Endothelial cell of umbilical vein (primary cell): ENCODE measurements at regions not wholly inside any gene's neighbourhood (a gene's known extent, or its start where the extent isn't known, plus 50 kb on each side); places are given as distances from the start of the nearest gene placed in this dataset.

Experiments
- BruUV-seq: library from RNA; stranded (reverse); fragments of 400-500 nt; replicated peaks from 2 replicates; lab custom pipeline; 2021; lab: Mats Ljungman, UMichigan
- CTCF ChIA-PET: fragments of 300-600, 350-600 bp; sonication (Branson Sonifier 250); formaldehyde crosslinking; loops from one replicate; lab custom pipeline; 2021; ENCODE audit warnings: antibody characterized with exemption, inconsistent platforms; lab: Charles Lee
- POLR2A ChIA-PET: fragments of 300-600, 350-600 bp; sonication (Branson Sonifier 250); formaldehyde crosslinking; loops from one replicate; lab custom pipeline; 2021; ENCODE audit warnings: antibody characterized with exemption, inconsistent platforms; lab: Charles Lee
- DNase-seq: peaks from one replicate; pipeline ENCODE4 v3.0.0-alpha.2; 2011; ENCODE audit warnings: low read depth, low spot score
- FAIRE-seq: peaks from 2 replicates; lab custom pipeline; 2011; peaks lifted over from hg19 to GRCh38; lab: Jason Lieb, UNC
- H2AFZ ChIP-seq: 2 replicates; pipeline ENCODE4 v1.6.0; 2012; ENCODE audit warnings: low read depth, low read length, control low read depth, inconsistent platforms
- H3K27ac ChIP-seq: 2 replicates; pipeline ENCODE4 v1.5.1; 2011; ENCODE audit warnings: low read depth, mild to moderate bottlenecking, control low read depth, low read length, moderate library complexity; ENCODE audit not compliant: insufficient read depth
- H3K27me3 ChIP-seq, 2 experiments: 2 replicates each; pipeline versions ENCODE4 v1.6.0 to v1.6.1; 2011; ENCODE audit warnings: low read length in 2 of 2, mixed read lengths in 1 of 2; ENCODE audit not compliant: control insufficient read depth in 2 of 2, insufficient read depth in 2 of 2
- H3K36me3 ChIP-seq, 2 experiments: 2 replicates in 1 of 2; 3 replicates in 1 of 2; pipeline ENCODE4 v1.5.1; 2011; ENCODE audit warnings: low read length in 2 of 2, mild to moderate bottlenecking in 1 of 2, moderate library complexity in 1 of 2; ENCODE audit not compliant: control insufficient read depth in 2 of 2, insufficient read depth in 2 of 2; ENCODE audit errors: extremely low read depth in 1 of 2
- H3K4me1 ChIP-seq: 3 replicates; pipeline ENCODE4 v1.5.1; 2011; ENCODE audit warnings: mild to moderate bottlenecking, low read length; ENCODE audit not compliant: control insufficient read depth, insufficient read depth; ENCODE audit errors: extremely low read depth
- H3K4me2 ChIP-seq: 2 replicates; pipeline ENCODE4 v1.6.1; 2011; ENCODE audit warnings: low read length, control low read depth, mixed read lengths; ENCODE audit not compliant: insufficient read depth
- H3K4me3 ChIP-seq, 3 experiments: fragments of 200-600 bp in 1 of 3; sonication (generic), shearing (Covaris generic) in 1 of 3; replicated peaks in 1 of 3; 2 replicates each; pipeline ENCODE4 v1.5.1; 2011 to 2016; ENCODE audit warnings: control low read depth in 3 of 3, low read length in 3 of 3, mild to moderate bottlenecking in 2 of 3, inconsistent platforms in 1 of 3, low read depth in 1 of 3, moderate library complexity in 1 of 3; ENCODE audit not compliant: insufficient read depth in 1 of 3
- H3K79me2 ChIP-seq: 2 replicates; pipeline ENCODE4 v1.6.0; 2012; ENCODE audit warnings: low read length, inconsistent platforms; ENCODE audit not compliant: control insufficient read depth, insufficient read depth
- H3K9ac ChIP-seq: replicated peaks from 2 replicates; pipeline ENCODE3; 2011; ENCODE audit warnings: low read length, control low read depth; ENCODE audit not compliant: insufficient read depth; ENCODE audit errors: extremely low read depth
- H3K9me1 ChIP-seq: replicated peaks from 3 replicates; pipeline ENCODE4 v1.6.0; 2011; ENCODE audit warnings: mild to moderate bottlenecking, low read length; ENCODE audit not compliant: control insufficient read depth, insufficient read depth; ENCODE audit errors: extremely low read depth
- H3K9me3 ChIP-seq: replicated peaks from 2 replicates; pipeline ENCODE4 v1.5.1; 2012; ENCODE audit warnings: low read length, inconsistent platforms; ENCODE audit not compliant: control insufficient read depth, insufficient read depth
- H4K20me1 ChIP-seq: replicated peaks from 2 replicates; pipeline ENCODE3; 2011; ENCODE audit warnings: mild to moderate bottlenecking, low read length; ENCODE audit not compliant: control insufficient read depth, insufficient read depth; ENCODE audit errors: extremely low read depth
- EZH2 ChIP-seq: IDR thresholded peaks from 2 replicates; pipeline ENCODE4 v1.6.1; 2012; ENCODE audit warnings: borderline replicate concordance, low read depth, mild to moderate bottlenecking, moderate library complexity, low read length, inconsistent platforms; ENCODE audit not compliant: severe bottlenecking
- GATA2 ChIP-seq: IDR thresholded peaks from 2 replicates; pipeline ENCODE4 v1.7.0; 2011; ENCODE audit warnings: low read depth, mild to moderate bottlenecking, moderate library complexity, mixed read lengths, low read length; ENCODE audit not compliant: insufficient read length, insufficient read depth
- MAX ChIP-seq: IDR thresholded peaks from 2 replicates; pipeline ENCODE4 v1.6.1; 2011; ENCODE audit not compliant: insufficient read depth, insufficient read length
- MYC ChIP-seq: IDR thresholded peaks from one replicate; pipeline ENCODE4 v1.6.1; 2011; ENCODE audit warnings: mild to moderate bottlenecking, low read depth, low read length
- POLR2A ChIP-seq: IDR thresholded peaks from 2 replicates; pipeline ENCODE4 v1.6.1; 2012; ENCODE audit warnings: low read depth, mild to moderate bottlenecking, control low read depth, low read length
- POLR2AphosphoS5 ChIP-seq: IDR thresholded peaks from 2 replicates; pipeline ENCODE4 v1.6.1; 2012; ENCODE audit warnings: low read depth, mild to moderate bottlenecking, control low read depth, low read length, moderate library complexity; ENCODE audit not compliant: insufficient read depth
- dilution Hi-C: fragments of 300-500 bp; cut with MboI; formaldehyde crosslinking; loops from one replicate; pipeline ENCODE4 v1.15.0; 2019; ENCODE audit warnings: low sequenced_read_pairs; ENCODE audit not compliant: extremely low pct_ligation_motif_present
- intact Hi-C: fragments of 100-400 bp; cut with micrococcal nuclease; formaldehyde crosslinking; loops from one replicate; pipeline ENCODE4 v1.10.0; 2022

DNA sequence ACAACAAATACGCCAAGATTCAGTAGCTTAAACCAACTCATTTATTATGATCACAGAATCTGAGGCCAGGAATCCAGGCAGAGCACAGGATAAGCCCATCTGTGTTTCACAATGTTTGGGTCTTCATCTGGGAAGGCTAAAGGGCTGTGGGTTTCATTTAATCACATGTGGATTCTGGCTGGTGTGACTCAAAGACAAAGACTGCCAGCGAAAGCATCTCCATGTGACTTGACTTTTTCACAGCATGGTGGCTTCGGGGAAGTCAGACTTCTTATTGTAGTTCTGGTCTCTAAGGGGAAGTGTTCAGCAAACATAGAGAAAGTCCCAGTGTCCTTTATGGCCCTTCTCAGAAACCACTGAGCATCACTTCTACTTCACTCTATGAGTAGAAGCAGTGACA is 1014.4 kb upstream of the GOT2 start:
- H3K4me2 ChIP-seq, result no peak overlapping the region
- H4K20me1 ChIP-seq, result no peaks in the 10 kb centered on the region
- ChIA-PET CTCF (no interaction called here), POLR2A (no interaction called here)
- no peak overlapping the region for H3K27ac ChIP-seq
- DNase-seq (no peak), FAIRE-seq (no peak)
- H2AFZ ChIP-seq, result no peak overlapping the region
- no peak overlapping the region for H3K9ac ChIP-seq
- H3K4me3 ChIP-seq, result no peak overlapping the region
- intact Hi-C loops (no loop called here), dilution Hi-C loops (no loop called here)
- H3K79me2 ChIP-seq, result no peaks in the 10 kb centered on the region
- no peaks in the 10 kb centered on the region for H3K9me3 ChIP-seq
- no peaks in the 10 kb centered on the region for H3K27me3 ChIP-seq
- no peaks in the 10 kb centered on the region for H3K36me3 ChIP-seq
- H3K9me1 ChIP-seq, result no peaks in the 10 kb centered on the region
- TF ChIP-seq MAX, result no peak
- TF ChIP-seq MYC, result no peak
- no peak for TF ChIP-seq POLR2AphosphoS5
- no peaks in the 10 kb centered on the region for H3K4me1 ChIP-seq
- no TSS peak for BruUV-seq

GRCh38 chr16:59743504-59743903 is 1009.4 kb upstream of the GOT2 start:
- Histone ChIP-seq H2AFZ (no peak overlapping the region), H3K4me2 (no peak overlapping the region), H3K4me1 (no peaks in the 10 kb centered on the region), H3K4me3 (no peak overlapping the region), H3K9me1 (no peaks in the 10 kb centered on the region), H3K79me2 (no peaks in the 10 kb centered on the region), H3K27me3 (no peaks in the 10 kb centered on the region), H3K36me3 (no peaks in the 10 kb centered on the region), H3K27ac (no peak overlapping the region), H4K20me1 (no peaks in the 10 kb centered on the region), H3K9me3 (no peaks in the 10 kb centered on the region), H3K9ac (no peak overlapping the region)
- TF ChIP-seq GATA2 (no peak), EZH2 (no peak), POLR2A (no peak)
- intact Hi-C loops (no loop called here), dilution Hi-C loops (no loop called here)
- no TSS peak for BruUV-seq
- CTCF ChIA-PET, result no interaction called here
- POLR2A ChIA-PET, result no interaction called here
- no peak for FAIRE-seq
- DNase-seq, result no peak
